CD14-positive monocyte (primary cell): ENCODE measurements at regions not wholly inside any gene's neighbourhood (a gene's known extent, or its start where the extent isn't known, plus 50 kb on each side); places are given as distances from the start of the nearest gene placed in this dataset.

ENCODE experiments used
- DNase-seq, 3 donors: peaks; one replicate each; pipeline ENCODE4 v3.0.0-alpha.2; 2011 to 2022
- H2AFZ ChIP-seq: 2 replicates; pipeline ENCODE4 v1.6.0; 2012; ENCODE audit warnings: mild to moderate bottlenecking, low read depth, low read length, inconsistent platforms; ENCODE audit not compliant: insufficient read depth, poor library complexity, severe bottlenecking
- H3K27ac ChIP-seq, 2 donors: 1 replicate in 1 of 2; 2 replicates in 1 of 2; pipeline ENCODE4 v1.5.1; 2012 to 2013; ENCODE audit warnings: low read length in 2 of 2, control low read depth in 1 of 2, inconsistent platforms in 1 of 2, low read depth in 1 of 2, mild to moderate bottlenecking in 1 of 2
- H3K27me3 ChIP-seq, 2 donors: one replicate each; pipeline versions ENCODE4 v1.6.0 to v1.6.1; 2011 to 2013; ENCODE audit warnings: low read length in 2 of 2; ENCODE audit not compliant: control insufficient read depth in 2 of 2, insufficient read depth in 2 of 2
- H3K36me3 ChIP-seq, 2 donors: replicated peaks in 1 of 2; 1 replicate in 1 of 2; 2 replicates in 1 of 2; pipeline versions ENCODE4 v1.5.1 to v1.6.1; 2012 to 2013; ENCODE audit warnings: low read length in 2 of 2, control low read depth in 1 of 2, inconsistent platforms in 1 of 2, mild to moderate bottlenecking in 1 of 2; ENCODE audit not compliant: insufficient read depth in 2 of 2, control insufficient read depth in 1 of 2
- H3K4me1 ChIP-seq, 2 donors: 1 replicate in 1 of 2; 2 replicates in 1 of 2; pipeline versions ENCODE4 v1.5.1 to v1.6.1; 2012 to 2013; ENCODE audit warnings: low read length in 2 of 2, control low read depth in 1 of 2, inconsistent platforms in 1 of 2, mild to moderate bottlenecking in 1 of 2, moderate library complexity in 1 of 2; ENCODE audit not compliant: insufficient read depth in 2 of 2, control insufficient read depth in 1 of 2
- H3K4me2 ChIP-seq: replicated peaks from 2 replicates; pipeline ENCODE3; 2012; ENCODE audit warnings: low read length, moderate library complexity, mild to moderate bottlenecking; ENCODE audit not compliant: poor library complexity, severe bottlenecking; ENCODE audit errors: extremely low read depth
- H3K4me3 ChIP-seq, 3 experiments: fragments of 200-600 bp in 1 of 3; sonication (generic) in 1 of 3; replicated peaks in 1 of 3; 1 replicate in 2 of 3; 2 replicates in 1 of 3; pipeline ENCODE4 v1.5.1; 2011 to 2013; ENCODE audit warnings: low read length in 3 of 3, mild to moderate bottlenecking in 3 of 3, control low read depth in 2 of 3, low read depth in 2 of 3, inconsistent platforms in 1 of 3, moderate library complexity in 1 of 3
- H3K79me2 ChIP-seq: 2 replicates; pipeline ENCODE4 v1.6.0; 2012; ENCODE audit warnings: mild to moderate bottlenecking, control low read depth, inconsistent platforms, low read length, moderate library complexity; ENCODE audit not compliant: insufficient read depth
- H3K9ac ChIP-seq: 2 replicates; pipeline ENCODE4 v1.6.0; 2017; ENCODE audit warnings: low read length, mild to moderate bottlenecking; ENCODE audit not compliant: insufficient read depth, poor library complexity, severe bottlenecking
- H3K9me3 ChIP-seq, 2 donors: replicated peaks in 1 of 2; 1 replicate in 1 of 2; 2 replicates in 1 of 2; pipeline versions ENCODE4 v1.5.1 to v1.6.1; 2012 to 2013; ENCODE audit warnings: low read length in 2 of 2, control low read depth in 1 of 2; ENCODE audit not compliant: control insufficient read depth in 1 of 2, insufficient read depth in 1 of 2
- H4K20me1 ChIP-seq: 2 replicates; pipeline ENCODE4 v1.6.0; 2012; ENCODE audit warnings: mild to moderate bottlenecking, low read length, control low read depth, moderate library complexity; ENCODE audit not compliant: insufficient read depth
- H3K27ac Mint-ChIP-seq, 7 donors: one replicate each; pipeline ENCODE4 v1.8.0; 2020; ENCODE audit warnings: mild to moderate bottlenecking in 7 of 7, mixed read lengths in 7 of 7, moderate library complexity in 6 of 7, inconsistent platforms in 2 of 7
- H3K27me3 Mint-ChIP-seq, 3 donors: one replicate each; pipeline ENCODE4 v1.8.0; 2021 to 2022; ENCODE audit warnings: low read depth in 3 of 3, mild to moderate bottlenecking in 3 of 3, mixed read lengths in 3 of 3, moderate library complexity in 3 of 3, inconsistent platforms in 1 of 3
- H3K36me3 Mint-ChIP-seq, 2 donors: one replicate each; pipeline ENCODE4 v1.8.0; 2020; ENCODE audit warnings: mixed read lengths in 2 of 2, inconsistent platforms in 1 of 2, mild to moderate bottlenecking in 1 of 2
- H3K4me1 Mint-ChIP-seq: one replicate; pipeline ENCODE4 v1.8.0; 2020; ENCODE audit warnings: mild to moderate bottlenecking, mixed read lengths
- H3K4me3 Mint-ChIP-seq, 2 donors: one replicate each; pipeline ENCODE4 v1.8.0; 2020; ENCODE audit warnings: mild to moderate bottlenecking in 2 of 2, mixed read lengths in 2 of 2, moderate library complexity in 1 of 2
- H3K9me3 Mint-ChIP-seq, 7 donors: one replicate each; pipeline ENCODE4 v1.8.0; 2020 to 2022; ENCODE audit warnings: mixed read lengths in 7 of 7, mild to moderate bottlenecking in 6 of 7, moderate library complexity in 6 of 7, inconsistent platforms in 2 of 7
- WGBS: methylation state at CpG from one replicate; pipeline ENCODE4 v1.1.5; 2013; ENCODE audit warnings: missing lambda C conversion rate; ENCODE audit not compliant: insufficient coverage; 5-methylcytosine and 5-hydroxymethylcytosine counted together
- intact Hi-C, 2 donors: fragments of 100-400 bp; cut with micrococcal nuclease; formaldehyde crosslinking; loops; one replicate each; pipeline versions ENCODE4 v1.15.0 to v1.15.1; 2023
- TF ChIP-seq, protein P1 (sequence below): fragments of 200-600 bp; IDR thresholded peaks from one replicate; pipeline ENCODE4 v1.8.0; 2022; ENCODE audit warnings: antibody characterized with exemption, mild to moderate bottlenecking

GRCh38 chr1:90558126-90558525 lies 159.0 kb downstream of the BARHL2 start:
- no peaks in the 10 kb centered on the region for H3K79me2 ChIP-seq
- Mint-ChIP-seq H3K27ac (no peak overlapping the region), H3K27me3 (peaks cover 0 to 15% (median 2%) of the 10 kb centered on the region in 3 donors), H3K36me3 (no peaks in the 10 kb centered on the region), H3K9me3 (peaks cover 0 to 2% (median 0%) of the 10 kb centered on the region in 7 donors), H3K4me3 (no peak overlapping the region), H3K4me1 (no peaks in the 10 kb centered on the region)
- H3K4me3 ChIP-seq = no peak overlapping the region
- TF ChIP-seq, protein P1, sequence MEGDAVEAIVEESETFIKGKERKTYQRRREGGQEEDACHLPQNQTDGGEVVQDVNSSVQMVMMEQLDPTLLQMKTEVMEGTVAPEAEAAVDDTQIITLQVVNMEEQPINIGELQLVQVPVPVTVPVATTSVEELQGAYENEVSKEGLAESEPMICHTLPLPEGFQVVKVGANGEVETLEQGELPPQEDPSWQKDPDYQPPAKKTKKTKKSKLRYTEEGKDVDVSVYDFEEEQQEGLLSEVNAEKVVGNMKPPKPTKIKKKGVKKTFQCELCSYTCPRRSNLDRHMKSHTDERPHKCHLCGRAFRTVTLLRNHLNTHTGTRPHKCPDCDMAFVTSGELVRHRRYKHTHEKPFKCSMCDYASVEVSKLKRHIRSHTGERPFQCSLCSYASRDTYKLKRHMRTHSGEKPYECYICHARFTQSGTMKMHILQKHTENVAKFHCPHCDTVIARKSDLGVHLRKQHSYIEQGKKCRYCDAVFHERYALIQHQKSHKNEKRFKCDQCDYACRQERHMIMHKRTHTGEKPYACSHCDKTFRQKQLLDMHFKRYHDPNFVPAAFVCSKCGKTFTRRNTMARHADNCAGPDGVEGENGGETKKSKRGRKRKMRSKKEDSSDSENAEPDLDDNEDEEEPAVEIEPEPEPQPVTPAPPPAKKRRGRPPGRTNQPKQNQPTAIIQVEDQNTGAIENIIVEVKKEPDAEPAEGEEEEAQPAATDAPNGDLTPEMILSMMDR = no peak
- H4K20me1 ChIP-seq = no peaks in the 10 kb centered on the region
- no peak overlapping the region for H3K9ac ChIP-seq
- no peaks in the 10 kb centered on the region for H3K27me3 ChIP-seq
- WGBS = 100% methylated on average over 1 of the region's 1 CpG
- H3K4me2 ChIP-seq = no peak overlapping the region
- H3K27ac ChIP-seq = no peak overlapping the region
- no peaks in the 10 kb centered on the region for H3K9me3 ChIP-seq
- H3K4me1 ChIP-seq = no peaks in the 10 kb centered on the region
- H3K36me3 ChIP-seq = no peaks in the 10 kb centered on the region
- H2AFZ ChIP-seq = no peak overlapping the region
- intact Hi-C loops = no loop called here
- no peak for DNase-seq

GRCh38 chr1:90557706-90558105 lies 159.4 kb downstream of the BARHL2 start:
- no peak overlapping the region for H3K4me3 Mint-ChIP-seq
- Histone ChIP-seq H3K27me3 (no peaks in the 10 kb centered on the region), H3K9ac (no peak overlapping the region), H3K27ac (no peak overlapping the region), H4K20me1 (no peaks in the 10 kb centered on the region), H2AFZ (no peak overlapping the region), H3K4me2 (no peak overlapping the region), H3K4me3 (no peak overlapping the region), H3K9me3 (no peaks in the 10 kb centered on the region), H3K4me1 (no peaks in the 10 kb centered on the region), H3K79me2 (no peaks in the 10 kb centered on the region), H3K36me3 (no peaks in the 10 kb centered on the region)
- intact Hi-C loops = no loop called here
- H3K27me3 Mint-ChIP-seq = peaks cover 0 to 15% (median 2%) of the 10 kb centered on the region in 3 donors
- no peaks in the 10 kb centered on the region for H3K4me1 Mint-ChIP-seq
- no peak for DNase-seq
- H3K9me3 Mint-ChIP-seq = peaks cover 0 to 2% (median 0%) of the 10 kb centered on the region in 7 donors
- H3K27ac Mint-ChIP-seq = no peak overlapping the region
- TF ChIP-seq, protein P1 = no peak
- no CpG with 5 or more reads among the region's 4 CpGs for WGBS
- H3K36me3 Mint-ChIP-seq = no peaks in the 10 kb centered on the region
